ENCODE measurements at regions not wholly inside any gene's neighbourhood (a gene's known extent, or its start where the extent isn't known, plus 50 kb on each side); places are given as distances from the start of the nearest gene placed in this dataset.

- H3K79me2 ChIP-seq (ENCODE audit: insufficient read depth, low read length), result no peaks in the 10 kb centered on the region
- no peak overlapping the region for H3K23ac ChIP-seq (ENCODE audit: insufficient read length, low read depth, low read length)
- H3K18ac ChIP-seq (ENCODE audit: insufficient read length, low read depth, low read length), result no peak overlapping the region
- no peak overlapping the region for H2AK5ac ChIP-seq (ENCODE audit: insufficient read length, low read length)
- H3K4me1 ChIP-seq (ENCODE audit: insufficient read depth, low read length), result peaks cover 4% of the 10 kb centered on the region; the same call in 1 of the 2 replicates
- no peak overlapping the region for H4K91ac ChIP-seq (ENCODE audit: insufficient read length, low read depth, low read length)
- no peak overlapping the region for H3K14ac ChIP-seq (ENCODE audit: insufficient read depth, low read length)
- H2BK5ac ChIP-seq (ENCODE audit: insufficient read length, low read length), result no peak overlapping the region
- no peak overlapping the region for H2AFZ ChIP-seq (ENCODE audit: low read length)
- Mint-ChIP-seq H3K4me1 (peaks cover 4 to 10% of the 10 kb centered on the region in 2 experiments; a peak in 3 of 4 replicates), H3K36me3 (ENCODE audit: insufficient read depth in 1 of 3, low read depth in 3 of 3) (no peaks in the 10 kb centered on the region), H3K4me3 (no peak overlapping the region), H3K27ac (no peak overlapping the region), H3K27me3 (ENCODE audit: low read depth) (no peaks in the 10 kb centered on the region), H3K9me3 (no peaks in the 10 kb centered on the region)
- no peak overlapping the region for H4K8ac ChIP-seq (replicated peaks; ENCODE audit: insufficient read length, low read depth, low read length)
- WGBS (ENCODE audit: extremely low coverage, insufficient read length, low lambda C conversion rate), result no CpG with 5 or more reads among the region's 8 CpGs
- no peaks in the 10 kb centered on the region for H3K23me2 ChIP-seq (ENCODE audit: insufficient read length, low read depth, low read length, poor library complexity, severe bottlenecking)
- H3K9me3 ChIP-seq (ENCODE audit: control insufficient read depth, low read depth, low read length), result no peaks in the 10 kb centered on the region
- no peak overlapping the region for H3K56ac ChIP-seq (ENCODE audit: insufficient read length, low read depth, low read length)
- no peak overlapping the region for H2BK15ac ChIP-seq (ENCODE audit: low read depth, low read length)
- H2BK12ac ChIP-seq (ENCODE audit: insufficient read length, low read depth, low read length), result no peak overlapping the region
- DNase-seq, result no peak
- H3K4ac ChIP-seq (ENCODE audit: low read depth, low read length), result no peak overlapping the region
- H3T11ph ChIP-seq (ENCODE audit: low read length), result no peak overlapping the region
- no peaks in the 10 kb centered on the region for H3K79me1 ChIP-seq (ENCODE audit: insufficient read depth, low read depth, low read length, poor library complexity, severe bottlenecking)
- no peak for TF ChIP-seq CTCF (conservative IDR thresholded peaks at IDR 0.05)
- H4K5ac ChIP-seq (ENCODE audit: insufficient read length, low read depth, low read length), result no peak overlapping the region
- H2BK20ac ChIP-seq (ENCODE audit: low read depth, low read length, poor library complexity, severe bottlenecking), result no peak overlapping the region
- H3K27ac ChIP-seq (ENCODE audit: insufficient read length, low read depth, low read length), result no peak overlapping the region
- H4K20me1 ChIP-seq (ENCODE audit: control insufficient read depth, insufficient read depth, insufficient read length), result no peaks in the 10 kb centered on the region
- H3K4me2 ChIP-seq (ENCODE audit: insufficient read depth, insufficient read length, low read length), result no peak overlapping the region
- no peak overlapping the region for H3K9ac ChIP-seq (ENCODE audit: extremely low read depth, insufficient read length, low read length)
- no peaks in the 10 kb centered on the region for H3K27me3 ChIP-seq (ENCODE audit: insufficient read depth, low read length)
- H2BK120ac ChIP-seq (ENCODE audit: low read depth, low read length, poor library complexity, severe bottlenecking), result no peak overlapping the region
Measured at GRCh38 chr2:6748406-6749067, 117.2 kb downstream of the CMPK2 start.

Data from H9 (cell line).